ENCODE measurements at regions not wholly inside any gene's neighbourhood (a gene's known extent, or its start where the extent isn't known, plus 50 kb on each side); places are given as distances from the start of the nearest gene placed in this dataset.

DNA sequence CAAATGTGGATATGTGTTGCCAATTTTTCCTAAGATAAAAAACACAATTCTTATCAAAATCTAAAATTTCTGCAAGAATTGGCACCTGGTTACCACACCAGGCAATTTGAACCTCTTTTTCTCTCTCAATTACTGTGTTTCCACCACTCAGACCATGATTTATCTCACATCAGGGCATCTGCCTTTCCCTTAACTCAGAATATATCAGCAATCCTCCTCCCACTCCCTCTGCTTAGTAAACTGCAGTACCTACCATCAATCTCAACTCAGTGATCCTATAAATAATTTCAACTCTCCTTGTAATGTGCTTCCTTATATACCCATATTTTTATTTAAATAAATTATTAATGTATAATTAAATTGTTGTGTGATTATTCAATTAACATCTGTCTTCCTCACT lies 212.3 kb upstream of the PCDH15 start:
- Mint-ChIP-seq H3K27me3 (ENCODE audit: low read depth) (no peaks in the 10 kb centered on the region), H3K4me3 (no peak overlapping the region), H3K36me3 (ENCODE audit: insufficient read depth) (no peaks in the 10 kb centered on the region), H3K4me1 (ENCODE audit: low read depth) (no peaks in the 10 kb centered on the region), H3K9me3 (peaks cover 8% of the 10 kb centered on the region)
- ATAC-seq (no peak), DNase-seq (no peak)

DNA sequence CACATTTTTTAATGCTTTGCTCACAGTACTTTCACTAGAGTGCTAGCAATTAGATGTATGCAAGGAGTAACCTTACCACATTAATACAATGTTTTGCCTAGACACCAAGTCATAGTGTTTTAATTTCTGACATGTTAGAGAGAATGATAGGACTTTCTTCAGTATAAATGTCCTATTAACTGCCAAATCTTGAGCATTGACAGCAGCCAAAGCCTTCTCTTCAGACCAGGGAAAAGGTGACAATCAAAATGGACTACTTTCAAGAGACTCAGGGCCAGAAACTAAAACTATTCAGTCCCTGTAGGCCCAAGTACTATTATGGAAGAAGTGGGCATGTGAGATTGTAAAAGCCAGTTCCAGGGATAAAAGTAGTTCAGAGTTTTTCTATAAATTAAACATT lies 201.4 kb upstream of the PCDH15 start:
- DNase-seq (no peak), ATAC-seq (no peak)
- H3K36me3 Mint-ChIP-seq (ENCODE audit: insufficient read depth): no peaks in the 10 kb centered on the region
- no peak overlapping the region for H3K4me3 Mint-ChIP-seq
- no peaks in the 10 kb centered on the region for H3K4me1 Mint-ChIP-seq (ENCODE audit: low read depth)
- H3K27me3 Mint-ChIP-seq (ENCODE audit: low read depth): no peaks in the 10 kb centered on the region
- peaks cover 3% of the 10 kb centered on the region for H3K9me3 Mint-ChIP-seq

DNA sequence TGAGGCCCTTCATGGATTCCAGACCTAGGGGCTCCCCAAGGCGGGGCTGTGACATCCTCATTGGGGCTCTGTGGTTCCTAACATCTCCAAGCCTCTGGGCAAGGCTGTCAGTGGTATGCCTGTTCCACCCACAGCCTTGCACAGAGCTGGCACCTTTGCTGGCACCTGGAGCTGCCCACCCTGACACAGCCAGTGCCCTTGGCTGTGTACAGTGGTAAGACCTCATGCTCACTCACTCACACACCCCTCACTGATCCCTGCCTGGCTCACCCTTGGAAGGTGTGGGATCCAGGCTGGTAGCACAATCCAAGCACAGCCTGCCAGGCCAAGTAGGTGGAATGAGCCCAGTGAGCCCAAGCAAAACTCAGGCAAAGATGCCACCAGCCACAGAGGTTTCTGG lies 200.4 kb upstream of the PCDH15 start:
- ATAC-seq: no peak
- H3K36me3 Mint-ChIP-seq (ENCODE audit: insufficient read depth): no peaks in the 10 kb centered on the region
- no peaks in the 10 kb centered on the region for H3K4me1 Mint-ChIP-seq (ENCODE audit: low read depth)

DNA sequence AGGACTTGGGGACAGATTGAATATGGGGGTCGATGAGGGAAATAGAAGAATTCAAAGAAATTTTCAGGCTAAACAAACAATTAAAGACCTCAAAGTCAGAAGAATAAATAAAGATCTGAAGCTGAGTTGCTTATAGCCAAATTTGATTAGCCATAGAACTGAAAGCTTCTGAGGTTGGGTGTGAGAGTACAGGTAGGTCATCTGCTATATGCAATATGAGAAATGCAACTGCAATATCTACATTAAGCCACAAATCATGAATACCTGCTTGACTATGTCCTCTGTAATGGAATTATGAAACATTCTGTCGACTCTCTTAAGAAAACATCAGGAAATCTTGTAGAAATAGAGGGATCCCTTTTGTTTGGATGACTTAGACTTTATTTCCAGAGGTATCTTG lies 192.1 kb upstream of the PCDH15 start:
- DNase-seq: no peak
- Mint-ChIP-seq H3K9me3 (peaks cover 17% of the 10 kb centered on the region), H3K36me3 (ENCODE audit: insufficient read depth) (no peaks in the 10 kb centered on the region), H3K27me3 (ENCODE audit: low read depth) (no peaks in the 10 kb centered on the region), H3K4me3 (no peak overlapping the region), H3K4me1 (ENCODE audit: low read depth) (no peaks in the 10 kb centered on the region)
- ATAC-seq: no peak

More for the DNA sequence above, 200.4 kb upstream of the PCDH15 start:
- H3K4me3 Mint-ChIP-seq: no peak overlapping the region
- no peak for DNase-seq
- H3K9me3 Mint-ChIP-seq: peaks cover 3% of the 10 kb centered on the region
- H3K27me3 Mint-ChIP-seq (ENCODE audit: low read depth): no peaks in the 10 kb centered on the region

DNA sequence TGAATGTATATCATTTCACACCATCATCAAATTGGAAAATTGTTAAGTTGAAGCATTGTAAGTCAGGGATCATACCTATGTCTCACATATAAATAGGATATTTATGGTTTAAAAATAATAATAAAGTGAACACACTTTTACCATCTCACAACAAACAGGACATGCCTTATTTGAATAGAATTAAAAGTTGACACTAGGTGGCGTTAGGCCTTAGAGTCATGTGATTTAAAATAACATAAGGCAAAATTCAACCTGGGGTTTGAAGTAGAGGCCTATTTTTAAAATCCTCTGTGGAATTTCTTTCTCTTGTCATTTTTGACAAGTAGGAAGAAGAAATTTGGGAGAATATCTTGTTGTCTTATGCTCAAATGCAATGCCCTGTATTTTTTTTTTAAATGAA lies 184.7 kb upstream of the PCDH15 start:
- Mint-ChIP-seq H3K27me3 (ENCODE audit: low read depth) (no peaks in the 10 kb centered on the region), H3K36me3 (ENCODE audit: insufficient read depth) (no peaks in the 10 kb centered on the region), H3K9me3 (peaks cover 14% of the 10 kb centered on the region), H3K4me3 (no peak overlapping the region), H3K4me1 (ENCODE audit: low read depth) (no peaks in the 10 kb centered on the region)
- ATAC-seq (no peak), DNase-seq (no peak)

DNA sequence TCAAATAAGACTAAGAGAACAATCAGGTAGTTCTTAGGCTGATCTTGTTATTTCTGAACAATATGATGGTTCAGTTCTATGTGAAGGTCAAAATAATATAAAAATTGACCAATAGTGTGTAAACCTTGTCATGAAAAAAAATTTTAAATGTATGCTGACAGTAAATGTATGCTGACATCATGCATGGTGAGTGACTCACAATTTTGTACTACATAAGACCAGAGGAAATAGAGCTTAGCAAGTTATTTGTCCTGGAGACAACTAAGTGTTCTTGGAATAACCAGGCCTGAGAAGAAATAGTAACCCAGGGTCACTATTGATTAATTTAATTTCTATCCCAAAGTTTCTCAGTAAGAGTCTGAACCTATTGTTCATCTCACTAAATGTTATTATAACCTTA lies 182.2 kb upstream of the PCDH15 start:
- H3K9me3 Mint-ChIP-seq: peaks cover 9% of the 10 kb centered on the region
- no peak for DNase-seq
- H3K4me3 Mint-ChIP-seq: no peak overlapping the region
- no peaks in the 10 kb centered on the region for H3K27me3 Mint-ChIP-seq (ENCODE audit: low read depth)
- H3K36me3 Mint-ChIP-seq (ENCODE audit: insufficient read depth): no peaks in the 10 kb centered on the region
- H3K4me1 Mint-ChIP-seq (ENCODE audit: low read depth): no peaks in the 10 kb centered on the region
- no peak for ATAC-seq

DNA sequence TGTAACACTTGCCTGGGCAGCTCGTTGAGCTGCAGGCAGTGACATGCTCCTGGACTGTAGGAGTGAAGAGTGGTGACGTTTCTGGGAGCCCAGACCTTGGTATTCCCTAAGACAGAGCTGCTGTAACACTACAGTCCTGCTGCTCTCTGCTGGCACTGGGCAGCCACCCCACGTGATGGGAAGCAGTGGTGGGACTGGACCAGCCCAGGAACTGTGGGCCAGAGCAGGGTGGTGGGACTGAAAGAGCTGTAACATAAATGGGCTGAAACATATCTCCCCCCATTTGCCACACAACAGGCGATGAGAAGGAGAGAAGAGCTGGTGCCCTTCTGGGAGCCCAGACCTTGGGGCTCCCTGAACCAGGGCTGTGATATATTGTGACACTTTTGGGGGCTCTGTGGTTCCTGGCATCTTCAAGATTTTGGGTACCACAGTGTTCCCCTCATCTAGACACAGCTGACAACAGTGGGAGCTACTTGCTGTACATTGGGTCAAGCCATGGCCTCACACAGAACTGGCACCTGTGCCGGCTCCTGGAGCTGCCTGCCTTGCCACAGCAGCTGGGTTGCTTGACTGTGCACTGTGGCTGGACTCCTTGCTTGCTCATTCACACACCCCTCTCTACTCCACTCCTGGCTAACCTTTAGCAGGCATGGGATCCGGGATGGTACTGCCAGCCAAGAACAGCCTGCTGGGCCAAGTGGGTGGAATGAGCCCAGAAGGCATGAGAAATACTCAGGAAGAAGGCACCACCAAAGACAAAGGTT lies 161.3 kb upstream of the PCDH15 start:
- no peak for DNase-seq
- no peak for ATAC-seq
- no peaks in the 10 kb centered on the region for H3K36me3 Mint-ChIP-seq (ENCODE audit: insufficient read depth)
- H3K9me3 Mint-ChIP-seq: peaks cover 5% of the 10 kb centered on the region
- H3K27me3 Mint-ChIP-seq (ENCODE audit: low read depth): no peaks in the 10 kb centered on the region
- H3K4me1 Mint-ChIP-seq (ENCODE audit: low read depth): no peaks in the 10 kb centered on the region
- no peak overlapping the region for H3K4me3 Mint-ChIP-seq

DNA sequence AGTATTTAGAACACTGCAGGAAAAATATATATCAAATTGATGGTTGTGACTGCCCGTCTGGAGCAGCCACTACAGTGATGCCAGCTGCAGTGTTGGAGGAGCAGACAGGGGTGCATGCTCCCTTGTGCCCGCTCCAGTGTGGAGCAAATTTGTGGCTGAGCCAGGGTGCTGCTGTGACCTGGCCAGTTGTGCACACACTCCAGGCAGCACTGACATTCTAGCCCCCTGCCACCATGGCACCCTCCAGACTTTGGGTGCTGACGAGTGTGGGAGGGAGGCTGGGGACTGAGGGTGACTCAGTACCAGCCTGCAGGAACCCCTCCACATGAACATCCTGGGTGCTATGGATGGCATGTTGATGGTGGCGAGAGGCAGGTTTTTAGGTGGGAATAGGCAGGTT lies 160.0 kb upstream of the PCDH15 start:
- Mint-ChIP-seq H3K4me1 (ENCODE audit: low read depth) (no peaks in the 10 kb centered on the region), H3K36me3 (ENCODE audit: insufficient read depth) (no peaks in the 10 kb centered on the region), H3K4me3 (no peak overlapping the region)

DNA sequence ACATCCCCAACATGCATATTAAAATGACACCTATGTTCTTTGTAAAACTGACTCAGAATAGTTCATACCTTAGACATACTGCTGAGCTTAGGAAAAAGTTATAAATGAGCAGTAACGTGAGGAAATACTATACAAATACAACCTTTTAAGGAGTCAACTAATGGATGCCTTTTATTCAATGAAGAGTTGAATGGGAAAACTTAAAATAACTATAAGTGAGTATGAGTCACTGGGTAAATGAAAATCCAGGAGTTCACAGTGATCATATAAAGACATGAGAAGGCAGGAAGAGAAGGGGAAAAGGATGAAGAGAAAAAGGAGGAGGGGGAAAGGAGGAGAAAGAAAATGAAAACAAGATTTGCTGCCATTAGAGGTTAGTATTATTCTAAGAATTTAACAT lies 157.8 kb upstream of the PCDH15 start:
- Mint-ChIP-seq H3K4me3 (no peak overlapping the region), H3K36me3 (ENCODE audit: insufficient read depth) (no peaks in the 10 kb centered on the region), H3K27me3 (ENCODE audit: low read depth) (no peaks in the 10 kb centered on the region), H3K9me3 (no peaks in the 10 kb centered on the region), H3K4me1 (ENCODE audit: low read depth) (no peaks in the 10 kb centered on the region)
- ATAC-seq (no peak), DNase-seq (no peak)

More for the DNA sequence above, 160.0 kb upstream of the PCDH15 start:
- no peak for ATAC-seq
- Mint-ChIP-seq H3K27me3 (ENCODE audit: low read depth) (no peaks in the 10 kb centered on the region), H3K9me3 (peaks cover 5% of the 10 kb centered on the region)
- no peak for DNase-seq

DNA sequence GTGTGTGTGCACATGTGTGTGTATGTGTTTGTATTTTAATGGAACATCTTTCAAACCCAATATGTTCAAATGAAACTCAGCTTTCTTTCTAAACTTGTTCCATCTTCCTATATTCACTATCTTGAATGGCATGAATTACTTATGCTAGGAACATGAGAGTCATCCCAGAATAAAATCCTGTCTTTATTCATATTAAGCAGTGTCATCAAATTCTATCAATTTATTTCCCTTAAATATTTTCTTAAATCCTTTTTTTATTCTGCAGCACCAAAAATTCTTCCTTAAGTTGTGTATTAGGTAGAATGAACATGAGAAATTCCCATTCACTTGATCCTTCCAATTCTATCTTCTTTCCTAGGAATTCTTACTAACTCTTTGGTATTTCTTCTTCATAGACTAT lies 146.6 kb upstream of the PCDH15 start:
- Mint-ChIP-seq H3K9me3 (peaks cover 7% of the 10 kb centered on the region), H3K36me3 (ENCODE audit: insufficient read depth) (no peaks in the 10 kb centered on the region)

DNA sequence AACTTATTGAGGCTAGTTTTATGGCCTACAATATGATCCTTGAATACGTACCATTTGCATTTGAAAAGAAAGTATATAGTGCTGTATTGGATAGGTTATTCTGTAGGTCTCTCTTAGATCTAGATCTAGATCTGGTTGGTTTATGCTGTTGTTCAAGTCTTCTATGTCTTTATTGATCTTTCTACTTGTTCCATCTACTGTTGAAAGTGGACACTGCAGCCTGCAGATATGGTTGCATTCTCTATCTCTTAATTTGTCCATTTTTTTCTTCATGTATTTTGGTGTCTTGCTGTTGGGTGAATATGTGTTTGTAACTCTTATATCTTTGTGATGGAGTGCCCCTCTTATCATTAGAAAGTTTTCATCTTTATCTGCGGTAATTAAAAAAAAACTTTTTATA lies 139.4 kb upstream of the PCDH15 start:
- H3K4me3 Mint-ChIP-seq: no peak overlapping the region
- H3K27me3 Mint-ChIP-seq (ENCODE audit: low read depth): no peaks in the 10 kb centered on the region

More for the DNA sequence above, 146.6 kb upstream of the PCDH15 start:
- H3K4me3 Mint-ChIP-seq: no peak overlapping the region
- no peak for ATAC-seq
- H3K27me3 Mint-ChIP-seq (ENCODE audit: low read depth): no peaks in the 10 kb centered on the region
- DNase-seq: no peak
- no peaks in the 10 kb centered on the region for H3K4me1 Mint-ChIP-seq (ENCODE audit: low read depth)

DNA sequence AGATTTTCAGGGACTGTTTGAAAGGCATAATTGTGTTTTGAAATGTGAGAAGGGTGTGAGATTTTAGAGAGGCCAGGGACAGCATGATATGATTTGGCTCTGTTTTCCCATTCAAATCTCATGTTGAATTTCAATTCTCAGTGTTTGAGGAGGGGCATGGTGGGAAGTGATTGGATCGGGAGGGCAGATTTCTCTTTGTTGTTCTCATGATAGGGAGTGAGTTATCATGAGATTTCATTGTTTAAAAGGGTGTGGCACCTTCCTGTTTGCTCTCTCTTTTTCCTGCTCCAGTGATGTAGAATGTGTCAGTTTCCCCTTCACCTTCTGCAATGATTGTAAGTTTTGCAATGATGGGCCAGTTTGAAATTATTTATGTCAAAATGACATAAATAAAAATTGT lies 113.0 kb upstream of the PCDH15 start:
- Mint-ChIP-seq H3K27me3 (ENCODE audit: low read depth) (no peaks in the 10 kb centered on the region), H3K36me3 (ENCODE audit: insufficient read depth) (no peaks in the 10 kb centered on the region), H3K4me3 (no peak overlapping the region), H3K9me3 (peaks cover 26% of the 10 kb centered on the region), H3K4me1 (ENCODE audit: low read depth) (no peaks in the 10 kb centered on the region)
- DNase-seq (no peak), ATAC-seq (no peak)

More for the DNA sequence above, 139.4 kb upstream of the PCDH15 start:
- ATAC-seq (no peak), DNase-seq (no peak)
- Mint-ChIP-seq H3K36me3 (ENCODE audit: insufficient read depth) (no peaks in the 10 kb centered on the region), H3K9me3 (peaks cover 13% of the 10 kb centered on the region), H3K4me1 (ENCODE audit: low read depth) (no peaks in the 10 kb centered on the region)

DNA sequence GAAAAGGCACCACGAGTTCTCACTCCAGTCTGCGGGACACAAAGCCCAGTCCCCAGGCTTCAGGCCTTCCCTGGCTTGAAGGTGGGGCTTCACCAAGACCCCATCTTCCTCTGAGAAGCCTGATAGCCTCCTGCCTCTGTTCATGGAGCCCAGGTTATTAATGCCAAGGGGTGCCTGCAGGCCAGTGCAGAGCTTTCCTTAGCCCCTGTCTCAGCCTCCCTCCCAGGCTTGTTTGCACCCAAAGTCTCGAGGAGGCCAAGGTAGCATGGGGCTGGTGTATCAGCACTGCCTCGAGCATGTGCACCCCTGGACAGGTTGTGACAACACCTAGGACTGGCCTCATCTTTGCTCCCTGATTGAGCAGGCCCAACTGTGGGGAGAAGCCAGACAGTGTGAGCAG lies 108.1 kb upstream of the PCDH15 start:
- Mint-ChIP-seq H3K4me1 (ENCODE audit: low read depth) (no peaks in the 10 kb centered on the region), H3K27me3 (ENCODE audit: low read depth) (no peaks in the 10 kb centered on the region)
- ATAC-seq: no peak

DNA sequence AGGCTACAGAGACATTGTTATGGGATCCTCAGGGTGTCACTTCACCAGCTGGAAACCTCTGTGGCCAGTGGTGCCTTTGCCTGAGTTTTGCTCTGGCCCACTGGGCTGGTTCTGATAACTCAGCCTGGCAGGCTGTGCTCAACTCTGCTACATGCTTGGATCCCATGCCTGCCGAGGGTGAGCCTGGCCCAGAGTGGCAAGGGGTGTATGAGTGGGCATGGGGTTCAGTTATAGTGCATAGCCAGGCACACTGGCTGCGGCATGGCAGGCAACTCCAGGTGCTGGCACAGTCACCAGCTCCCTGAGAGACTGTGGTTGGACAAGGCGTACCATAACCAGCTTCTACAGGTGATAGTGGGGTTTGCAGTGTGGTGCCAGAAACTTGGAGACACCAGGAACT lies 107.0 kb upstream of the PCDH15 start:
- Mint-ChIP-seq H3K27me3 (ENCODE audit: low read depth) (no peaks in the 10 kb centered on the region), H3K9me3 (peaks cover 22% of the 10 kb centered on the region), H3K4me1 (ENCODE audit: low read depth) (no peaks in the 10 kb centered on the region), H3K36me3 (ENCODE audit: insufficient read depth) (no peaks in the 10 kb centered on the region), H3K4me3 (no peak overlapping the region)
- no peak for DNase-seq
- ATAC-seq: no peak

More for the DNA sequence above, 108.1 kb upstream of the PCDH15 start:
- Mint-ChIP-seq H3K9me3 (peaks cover 24% of the 10 kb centered on the region), H3K36me3 (ENCODE audit: insufficient read depth) (no peaks in the 10 kb centered on the region), H3K4me3 (no peak overlapping the region)
- no peak for DNase-seq

DNA sequence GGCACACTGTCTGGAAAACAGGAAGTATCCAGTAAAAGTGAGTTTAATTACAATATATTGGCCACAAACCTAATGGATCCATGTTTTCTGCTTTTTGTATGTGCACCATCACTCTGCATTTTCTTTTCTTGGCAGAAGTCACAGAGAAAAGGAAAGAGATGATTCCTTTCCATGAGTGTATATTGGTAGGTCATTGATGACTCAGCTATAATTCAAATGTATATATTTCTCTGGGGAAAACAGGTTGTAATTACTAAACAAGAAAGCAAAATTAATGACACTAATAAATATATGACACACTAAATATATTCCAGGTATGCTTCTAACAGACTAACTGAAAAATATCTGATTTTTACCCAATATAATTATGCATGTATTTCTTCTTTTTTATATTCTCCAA lies 105.9 kb upstream of the PCDH15 start:
- H3K36me3 Mint-ChIP-seq (ENCODE audit: insufficient read depth): no peaks in the 10 kb centered on the region
- H3K27me3 Mint-ChIP-seq (ENCODE audit: low read depth): no peaks in the 10 kb centered on the region
- ATAC-seq: no peak
- H3K9me3 Mint-ChIP-seq: peaks cover 18% of the 10 kb centered on the region
- no peak overlapping the region for H3K4me3 Mint-ChIP-seq
- H3K4me1 Mint-ChIP-seq (ENCODE audit: low read depth): no peaks in the 10 kb centered on the region
- no peak for DNase-seq

Measured in activated T-cell treated with anti-CD3 and anti-CD28 coated beads, Interleukin-2, amount 50 U/mL, for 4 hours (primary cell).